ENCODE measurements at regions not wholly inside any gene's neighbourhood (a gene's known extent, or its start where the extent isn't known, plus 50 kb on each side); places are given as distances from the start of the nearest gene placed in this dataset.

- DNase-seq: no peak
- Histone ChIP-seq H3K27me3 (ENCODE audit: control insufficient read depth in 3 of 3, insufficient read depth in 3 of 3, low read length in 3 of 3) (no peaks in the 10 kb centered on the region), H3K4me1 (ENCODE audit: control insufficient read depth in 3 of 3, insufficient read depth in 2 of 3, low read depth in 1 of 3, low read length in 2 of 3) (peaks cover 0 to 3% (median 0%) of the 10 kb centered on the region in 3 donors), H3K27ac (ENCODE audit: low read depth in 1 of 3, low read length in 2 of 3) (no peak overlapping the region), H3K9me3 (ENCODE audit: control insufficient read depth in 2 of 2, insufficient read depth in 1 of 2, low read depth in 1 of 2, low read length in 1 of 2) (no peaks in the 10 kb centered on the region), H3K36me3 (ENCODE audit: control insufficient read depth in 3 of 3, insufficient read depth in 2 of 3, low read depth in 1 of 3, low read length in 3 of 3) (no peaks in the 10 kb centered on the region), H3K4me3 (ENCODE audit: low read depth in 1 of 3, low read length in 3 of 3) (no peak overlapping the region)
- no peak for FAIRE-seq
- 76 to 92% (median 87%) methylated on average over 5 of the region's 5 CpGs for WGBS, 3 donors
Observed at GRCh38 chr10:78759456-78760120, 309.2 kb upstream of the ZMIZ1 start.

GRCh38 chr10:78760463-78761310 is 308.1 kb upstream of the ZMIZ1 start:
- H3K27me3 ChIP-seq (ENCODE audit: control insufficient read depth in 3 of 3, insufficient read depth in 3 of 3, low read length in 3 of 3): no peaks in the 10 kb centered on the region
- no peak overlapping the region for H3K4me3 ChIP-seq (ENCODE audit: low read depth in 1 of 3, low read length in 3 of 3)
- peaks cover 0 to 3% (median 0%) of the 10 kb centered on the region in 3 donors for H3K4me1 ChIP-seq (ENCODE audit: control insufficient read depth in 3 of 3, insufficient read depth in 2 of 3, low read depth in 1 of 3, low read length in 2 of 3)
- WGBS, 3 donors: 68 to 88% (median 80%) methylated on average over 8 of the region's 8 CpGs
- H3K27ac ChIP-seq (ENCODE audit: low read depth in 1 of 3, low read length in 2 of 3): no peak overlapping the region
- no peaks in the 10 kb centered on the region for H3K9me3 ChIP-seq (ENCODE audit: control insufficient read depth in 2 of 2, insufficient read depth in 1 of 2, low read depth in 1 of 2, low read length in 1 of 2)
- H3K36me3 ChIP-seq (ENCODE audit: control insufficient read depth in 3 of 3, insufficient read depth in 2 of 3, low read depth in 1 of 3, low read length in 3 of 3): no peaks in the 10 kb centered on the region
- FAIRE-seq (no peak), DNase-seq (no peak)

GRCh38 chr10:78761311-78761781 is 307.4 kb upstream of the ZMIZ1 start:
- Histone ChIP-seq H3K27me3 (ENCODE audit: control insufficient read depth in 3 of 3, insufficient read depth in 3 of 3, low read length in 3 of 3) (no peaks in the 10 kb centered on the region), H3K36me3 (ENCODE audit: control insufficient read depth in 3 of 3, insufficient read depth in 2 of 3, low read depth in 1 of 3, low read length in 3 of 3) (no peaks in the 10 kb centered on the region), H3K4me3 (ENCODE audit: low read depth in 1 of 3, low read length in 3 of 3) (no peak overlapping the region), H3K4me1 (ENCODE audit: control insufficient read depth in 3 of 3, insufficient read depth in 2 of 3, low read depth in 1 of 3, low read length in 2 of 3) (peaks cover 0 to 3% (median 0%) of the 10 kb centered on the region in 3 donors), H3K27ac (ENCODE audit: low read depth in 1 of 3, low read length in 2 of 3) (no peak overlapping the region), H3K9me3 (ENCODE audit: control insufficient read depth in 2 of 2, insufficient read depth in 1 of 2, low read depth in 1 of 2, low read length in 1 of 2) (no peaks in the 10 kb centered on the region)
- DNase-seq (no peak), FAIRE-seq (no peak)
- WGBS, 3 donors: 92 to 93% (median 92%) methylated on average over 12 of the region's 12 CpGs

GRCh38 chr10:78762086-78762630 is 306.6 kb upstream of the ZMIZ1 start:
- FAIRE-seq (no peak), DNase-seq (no peak)
- H3K4me3 ChIP-seq (ENCODE audit: low read depth in 1 of 3, low read length in 3 of 3): no peak overlapping the region
- H3K36me3 ChIP-seq (ENCODE audit: control insufficient read depth in 3 of 3, insufficient read depth in 2 of 3, low read depth in 1 of 3, low read length in 3 of 3): no peaks in the 10 kb centered on the region
- H3K4me1 ChIP-seq (ENCODE audit: control insufficient read depth in 3 of 3, insufficient read depth in 2 of 3, low read depth in 1 of 3, low read length in 2 of 3): no peaks in the 10 kb centered on the region
- WGBS, 3 donors: 86 to 89% (median 88%) methylated on average over 7 of the region's 7 CpGs
- H3K27ac ChIP-seq (ENCODE audit: low read depth in 1 of 3, low read length in 2 of 3): no peak overlapping the region
- no peaks in the 10 kb centered on the region for H3K9me3 ChIP-seq (ENCODE audit: control insufficient read depth in 2 of 2, insufficient read depth in 1 of 2, low read depth in 1 of 2, low read length in 1 of 2)
- no peaks in the 10 kb centered on the region for H3K27me3 ChIP-seq (ENCODE audit: control insufficient read depth in 3 of 3, insufficient read depth in 3 of 3, low read length in 3 of 3)

GRCh38 chr10:78763234-78763633 is 305.5 kb upstream of the ZMIZ1 start:
- no peaks in the 10 kb centered on the region for H3K4me1 ChIP-seq (ENCODE audit: control insufficient read depth in 3 of 3, insufficient read depth in 2 of 3, low read depth in 1 of 3, low read length in 2 of 3)
- H3K9me3 ChIP-seq (ENCODE audit: control insufficient read depth in 2 of 2, insufficient read depth in 1 of 2, low read depth in 1 of 2, low read length in 1 of 2): no peaks in the 10 kb centered on the region
- H3K27me3 ChIP-seq (ENCODE audit: control insufficient read depth in 3 of 3, insufficient read depth in 3 of 3, low read length in 3 of 3): no peaks in the 10 kb centered on the region
- no peak overlapping the region for H3K4me3 ChIP-seq (ENCODE audit: low read depth in 1 of 3, low read length in 3 of 3)
- FAIRE-seq (no peak), DNase-seq (no peak)
- 83 to 90% (median 87%) methylated on average over 6 of the region's 6 CpGs for WGBS, 3 donors
- peak overlapping the region in 1 of 3 donors; percentile 17 for H3K27ac ChIP-seq (ENCODE audit: low read depth in 1 of 3, low read length in 2 of 3)
- no peaks in the 10 kb centered on the region for H3K36me3 ChIP-seq (ENCODE audit: control insufficient read depth in 3 of 3, insufficient read depth in 2 of 3, low read depth in 1 of 3, low read length in 3 of 3)

GRCh38 chr10:78763651-78764395 is 304.9 kb upstream of the ZMIZ1 start:
- FAIRE-seq (no peak), DNase-seq (no peak)
- peak overlapping the region in 1 of 3 donors; percentile 17 for H3K27ac ChIP-seq (ENCODE audit: low read depth in 1 of 3, low read length in 2 of 3)

GRCh38 chr10:78764436-78764835 is 304.3 kb upstream of the ZMIZ1 start:
- FAIRE-seq: no peak
- Histone ChIP-seq H3K4me1 (ENCODE audit: control insufficient read depth in 3 of 3, insufficient read depth in 2 of 3, low read depth in 1 of 3, low read length in 2 of 3) (no peaks in the 10 kb centered on the region), H3K27me3 (ENCODE audit: control insufficient read depth in 3 of 3, insufficient read depth in 3 of 3, low read length in 3 of 3) (no peaks in the 10 kb centered on the region), H3K9me3 (ENCODE audit: control insufficient read depth in 2 of 2, insufficient read depth in 1 of 2, low read depth in 1 of 2, low read length in 1 of 2) (no peaks in the 10 kb centered on the region), H3K27ac (ENCODE audit: low read depth in 1 of 3, low read length in 2 of 3) (peak overlapping the region in 1 of 3 donors; percentile 17), H3K4me3 (ENCODE audit: low read depth in 1 of 3, low read length in 3 of 3) (no peak overlapping the region), H3K36me3 (ENCODE audit: control insufficient read depth in 3 of 3, insufficient read depth in 2 of 3, low read depth in 1 of 3, low read length in 3 of 3) (no peaks in the 10 kb centered on the region)
- WGBS, 3 donors: 78 to 81% (median 78%) methylated on average over 5 of the region's 5 CpGs
- DNase-seq: no peak

More at GRCh38 chr10:78763651-78764395, 304.9 kb upstream of the ZMIZ1 start:
- H3K4me1 ChIP-seq (ENCODE audit: control insufficient read depth in 3 of 3, insufficient read depth in 2 of 3, low read depth in 1 of 3, low read length in 2 of 3): no peaks in the 10 kb centered on the region
- no peaks in the 10 kb centered on the region for H3K9me3 ChIP-seq (ENCODE audit: control insufficient read depth in 2 of 2, insufficient read depth in 1 of 2, low read depth in 1 of 2, low read length in 1 of 2)
- H3K4me3 ChIP-seq (ENCODE audit: low read depth in 1 of 3, low read length in 3 of 3): no peak overlapping the region
- no peaks in the 10 kb centered on the region for H3K36me3 ChIP-seq (ENCODE audit: control insufficient read depth in 3 of 3, insufficient read depth in 2 of 3, low read depth in 1 of 3, low read length in 3 of 3)
- WGBS, 3 donors: 57 to 88% (median 65%) methylated on average over 10 of the region's 10 CpGs
- H3K27me3 ChIP-seq (ENCODE audit: control insufficient read depth in 3 of 3, insufficient read depth in 3 of 3, low read length in 3 of 3): no peaks in the 10 kb centered on the region

GRCh38 chr10:78764846-78765430 is 303.8 kb upstream of the ZMIZ1 start:
- DNase-seq: no peak
- no peaks in the 10 kb centered on the region for H3K4me1 ChIP-seq (ENCODE audit: control insufficient read depth in 3 of 3, insufficient read depth in 2 of 3, low read depth in 1 of 3, low read length in 2 of 3)
- no peak overlapping the region for H3K4me3 ChIP-seq (ENCODE audit: low read depth in 1 of 3, low read length in 3 of 3)
- no peak for FAIRE-seq
- no peaks in the 10 kb centered on the region for H3K9me3 ChIP-seq (ENCODE audit: control insufficient read depth in 2 of 2, insufficient read depth in 1 of 2, low read depth in 1 of 2, low read length in 1 of 2)
- H3K27me3 ChIP-seq (ENCODE audit: control insufficient read depth in 3 of 3, insufficient read depth in 3 of 3, low read length in 3 of 3): no peaks in the 10 kb centered on the region
- H3K27ac ChIP-seq (ENCODE audit: low read depth in 1 of 3, low read length in 2 of 3): no peak overlapping the region
- no peaks in the 10 kb centered on the region for H3K36me3 ChIP-seq (ENCODE audit: control insufficient read depth in 3 of 3, insufficient read depth in 2 of 3, low read depth in 1 of 3, low read length in 3 of 3)
- WGBS, 3 donors: 92 to 94% (median 94%) methylated on average over 4 of the region's 4 CpGs
